ENCODE measurements at regions not wholly inside any gene's neighbourhood (a gene's known extent, or its start where the extent isn't known, plus 50 kb on each side); places are given as distances from the start of the nearest gene placed in this dataset.

- TF ChIP-seq CTCF (IDR thresholded peaks at IDR 0.05) (no peak), YY1 (IDR thresholded peaks at IDR 0.05; ENCODE audit: low read depth) (no peak), ELF1 (IDR thresholded peaks at IDR 0.05) (no peak), GABPA (IDR thresholded peaks at IDR 0.05; ENCODE audit: low read depth) (no peak), PBX3 (IDR thresholded peaks at IDR 0.05) (no peak), NFIC (IDR thresholded peaks at IDR 0.05; ENCODE audit: borderline replicate concordance) (no peak)
Measured at GRCh38 chr7:24475166-24475961, 97.9 kb upstream of the PALS2 start.

Measured in SK-N-SH (cell line).